Uterus (tissue), 3 donors: ENCODE measurements at regions not wholly inside any gene's neighbourhood (a gene's known extent, or its start where the extent isn't known, plus 50 kb on each side); places are given as distances from the start of the nearest gene placed in this dataset.

Source experiments
- DNase-seq, 2 donors: peaks; one replicate each; pipeline ENCODE4 v3.0.0-alpha.2; 2019 to 2020
- H3K27ac ChIP-seq, 2 donors: fragments of 200-600 bp; sonication (generic); 1 replicate in 1 of 2; 2 replicates in 1 of 2; pipeline ENCODE4 v1.5.1; 2016 to 2018
- H3K27me3 ChIP-seq, 2 donors: fragments of 200-600 bp; sonication (generic); one replicate each; pipeline ENCODE4 v1.5.1; 2018 to 2019; ENCODE audit warnings: control low read depth in 1 of 2
- H3K36me3 ChIP-seq, 2 donors: fragments of 200-600 bp; sonication (generic); one replicate each; pipeline ENCODE4 v1.5.1; 2019; ENCODE audit warnings: control low read depth in 1 of 2
- H3K4me1 ChIP-seq, 2 donors: fragments of 200-600 bp; sonication (generic); one replicate each; pipeline ENCODE4 v1.5.1; 2018 to 2019; ENCODE audit warnings: control low read depth in 1 of 2
- H3K4me3 ChIP-seq, 2 donors: fragments of 200-600 bp; sonication (generic); 1 replicate in 1 of 2; 2 replicates in 1 of 2; pipeline ENCODE4 v1.5.1; 2018 to 2019; ENCODE audit warnings: mild to moderate bottlenecking in 1 of 2
- H3K9me3 ChIP-seq, 2 donors: fragments of 200-600 bp; sonication (generic); one replicate each; pipeline ENCODE4 v1.5.1; 2019; ENCODE audit warnings: control low read depth in 1 of 2
- POLR2A ChIP-seq, 2 donors: fragments of 450-650 bp; IDR thresholded peaks; one replicate each; pipeline ENCODE4 v1.6.1; 2016; ENCODE audit warnings: antibody characterized with exemption in 2 of 2, mild to moderate bottlenecking in 1 of 2, moderate library complexity in 1 of 2
- intact Hi-C: fragments of 100-400 bp; cut with DNase I; formaldehyde crosslinking; loops from one replicate; pipeline ENCODE4 v1.15.1; 2023; ENCODE audit warnings: low total_unique reads
- TF ChIP-seq, protein P1 (sequence below), 4 experiments: fragments of 200-600 bp in 2 of 4; fragments of 450-650 bp in 2 of 4; sonication (generic) in 2 of 4; IDR thresholded peaks; one replicate each; pipeline ENCODE4 v1.5.1; 2016 to 2019; ENCODE audit warnings: antibody characterized with exemption in 4 of 4, mild to moderate bottlenecking in 2 of 4, moderate library complexity in 1 of 4
- donor health status: DM: yes; HTN: yes; CAD: no.

DNA sequence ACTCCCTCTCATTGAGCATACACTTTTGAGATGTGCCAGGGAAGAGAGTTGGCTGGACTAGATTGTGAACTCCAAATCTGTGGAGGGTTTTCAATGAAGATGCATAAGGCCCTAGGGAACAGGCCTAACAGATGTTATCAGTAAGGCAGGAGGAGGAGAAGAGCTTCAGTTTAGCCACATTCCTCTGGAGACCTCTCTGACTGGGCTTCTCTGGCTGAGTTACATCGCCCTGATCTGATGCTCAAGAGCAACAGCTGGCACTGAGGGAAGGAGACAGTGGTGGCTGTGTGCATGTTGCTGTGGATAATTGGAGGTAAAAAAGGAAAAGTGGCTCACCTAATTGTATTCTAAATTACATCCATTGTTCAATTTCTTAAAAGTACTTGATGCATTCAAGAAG lies 206.4 kb upstream of the CFAP20DC start:
- H3K36me3 ChIP-seq, result no peaks in the 10 kb centered on the region
- DNase-seq, result no peak
- no peaks in the 10 kb centered on the region for H3K4me1 ChIP-seq
- intact Hi-C loops, result no loop called here
- no peaks in the 10 kb centered on the region for H3K9me3 ChIP-seq
- no peaks in the 10 kb centered on the region for H3K27me3 ChIP-seq
- no peak overlapping the region for H3K27ac ChIP-seq
- no peak overlapping the region for H3K4me3 ChIP-seq
- TF ChIP-seq, protein P1, sequence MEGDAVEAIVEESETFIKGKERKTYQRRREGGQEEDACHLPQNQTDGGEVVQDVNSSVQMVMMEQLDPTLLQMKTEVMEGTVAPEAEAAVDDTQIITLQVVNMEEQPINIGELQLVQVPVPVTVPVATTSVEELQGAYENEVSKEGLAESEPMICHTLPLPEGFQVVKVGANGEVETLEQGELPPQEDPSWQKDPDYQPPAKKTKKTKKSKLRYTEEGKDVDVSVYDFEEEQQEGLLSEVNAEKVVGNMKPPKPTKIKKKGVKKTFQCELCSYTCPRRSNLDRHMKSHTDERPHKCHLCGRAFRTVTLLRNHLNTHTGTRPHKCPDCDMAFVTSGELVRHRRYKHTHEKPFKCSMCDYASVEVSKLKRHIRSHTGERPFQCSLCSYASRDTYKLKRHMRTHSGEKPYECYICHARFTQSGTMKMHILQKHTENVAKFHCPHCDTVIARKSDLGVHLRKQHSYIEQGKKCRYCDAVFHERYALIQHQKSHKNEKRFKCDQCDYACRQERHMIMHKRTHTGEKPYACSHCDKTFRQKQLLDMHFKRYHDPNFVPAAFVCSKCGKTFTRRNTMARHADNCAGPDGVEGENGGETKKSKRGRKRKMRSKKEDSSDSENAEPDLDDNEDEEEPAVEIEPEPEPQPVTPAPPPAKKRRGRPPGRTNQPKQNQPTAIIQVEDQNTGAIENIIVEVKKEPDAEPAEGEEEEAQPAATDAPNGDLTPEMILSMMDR (IDR thresholded peaks at IDR 0.05), result no peak
- no peak for TF ChIP-seq POLR2A (IDR thresholded peaks at IDR 0.05)

DNA sequence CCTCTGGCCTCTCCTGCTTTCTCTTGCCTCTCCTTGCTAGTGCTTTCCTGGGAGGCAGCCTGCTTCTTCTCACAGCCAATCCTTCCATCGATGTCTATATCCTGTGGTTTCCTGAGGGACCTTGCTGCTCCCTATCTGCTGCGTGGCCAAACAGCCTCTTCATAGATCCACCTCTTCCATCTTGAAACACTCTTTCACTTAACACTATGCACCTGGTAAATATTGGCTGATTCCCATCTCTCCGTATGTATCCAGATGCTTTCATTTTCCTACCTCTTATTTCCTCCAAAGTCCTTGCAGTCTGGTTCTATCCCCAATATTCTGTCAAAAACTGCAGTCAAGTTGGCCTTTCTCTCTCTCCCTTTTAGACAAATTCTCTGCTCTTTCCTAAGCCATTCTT lies 205.2 kb upstream of the CFAP20DC start:
- Histone ChIP-seq H3K9me3 (no peaks in the 10 kb centered on the region), H3K36me3 (no peaks in the 10 kb centered on the region), H3K27me3 (no peaks in the 10 kb centered on the region), H3K4me1 (no peaks in the 10 kb centered on the region), H3K4me3 (no peak overlapping the region), H3K27ac (no peak overlapping the region)
- intact Hi-C loops, result no loop called here
- TF ChIP-seq, protein P1 (IDR thresholded peaks at IDR 0.05), result no peak
- no peak for TF ChIP-seq POLR2A (IDR thresholded peaks at IDR 0.05)
- no peak for DNase-seq

DNA sequence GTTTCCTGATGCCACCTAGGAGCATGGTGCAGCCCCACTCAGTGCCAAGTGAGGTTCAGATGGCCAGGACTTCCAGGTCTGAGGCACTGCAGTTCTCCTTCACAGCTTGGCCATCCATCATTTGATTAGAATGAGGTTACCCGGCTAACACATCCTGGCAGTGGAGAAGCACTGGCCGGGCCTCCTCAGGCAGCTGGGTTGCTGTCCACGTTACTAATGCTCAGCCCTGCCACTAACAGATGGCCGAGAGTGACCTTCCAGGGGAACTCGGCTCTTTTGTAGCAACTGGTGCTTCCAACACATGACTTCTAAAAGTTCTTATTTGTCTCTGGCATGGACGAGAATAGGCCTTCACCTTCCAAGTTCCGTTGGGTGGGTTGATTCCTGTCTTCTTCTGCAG lies 204.6 kb upstream of the CFAP20DC start:
- Histone ChIP-seq H3K27ac (no peak overlapping the region), H3K36me3 (no peaks in the 10 kb centered on the region), H3K9me3 (no peaks in the 10 kb centered on the region), H3K27me3 (no peaks in the 10 kb centered on the region), H3K4me3 (no peak overlapping the region), H3K4me1 (no peaks in the 10 kb centered on the region)
- intact Hi-C loops, result no loop called here
- no peak for DNase-seq
- no peak for TF ChIP-seq POLR2A (IDR thresholded peaks at IDR 0.05)
- TF ChIP-seq, protein P1 (IDR thresholded peaks at IDR 0.05), result no peak

DNA sequence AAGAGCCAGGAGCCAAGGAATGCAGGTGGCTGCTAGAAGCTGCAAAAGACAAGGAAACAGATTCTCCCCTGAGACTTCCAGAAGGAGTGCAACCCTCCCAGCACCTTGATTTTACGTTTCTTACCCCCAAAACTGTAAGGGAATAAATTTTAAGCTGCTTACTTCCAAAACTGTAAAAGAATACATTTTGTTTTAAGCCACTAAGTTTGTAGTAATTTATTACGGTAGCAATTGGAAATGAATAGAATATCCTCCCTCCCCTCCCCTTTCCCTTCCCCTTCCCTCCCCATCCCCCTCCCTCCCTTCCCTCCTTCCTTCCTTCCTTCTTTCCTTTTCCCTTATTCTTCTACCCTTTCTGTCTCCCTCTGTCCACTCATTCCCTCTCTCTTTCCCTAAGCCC lies 203.7 kb upstream of the CFAP20DC start:
- no peak for DNase-seq
- Histone ChIP-seq H3K4me1 (no peaks in the 10 kb centered on the region), H3K9me3 (no peaks in the 10 kb centered on the region), H3K36me3 (no peaks in the 10 kb centered on the region), H3K27me3 (no peaks in the 10 kb centered on the region), H3K27ac (no peak overlapping the region), H3K4me3 (no peak overlapping the region)
- intact Hi-C loops, result no loop called here
- no peak for TF ChIP-seq POLR2A (IDR thresholded peaks at IDR 0.05)
- TF ChIP-seq, protein P1 (IDR thresholded peaks at IDR 0.05), result no peak

DNA sequence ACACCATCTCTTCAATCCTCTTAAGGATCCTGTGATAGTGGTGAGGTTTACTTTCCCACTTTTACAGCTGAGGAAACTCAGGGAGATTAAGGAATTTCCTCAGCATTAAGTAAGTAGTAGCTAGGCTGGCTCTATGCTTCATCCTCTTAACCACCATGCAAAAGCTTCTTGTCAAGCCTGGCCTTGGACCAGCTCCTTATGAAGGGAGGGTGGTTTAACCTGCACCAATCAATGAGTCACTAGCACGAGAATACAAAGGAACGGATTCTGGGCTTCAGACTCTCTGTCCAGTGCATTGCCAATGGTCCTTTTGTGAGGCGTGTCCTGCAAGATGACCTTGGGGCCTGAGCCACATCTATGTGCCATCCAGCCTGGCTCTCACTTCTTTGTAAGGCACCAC lies 202.0 kb upstream of the CFAP20DC start:
- Histone ChIP-seq H3K27me3 (no peaks in the 10 kb centered on the region), H3K4me1 (no peaks in the 10 kb centered on the region), H3K9me3 (no peaks in the 10 kb centered on the region), H3K27ac (no peak overlapping the region), H3K36me3 (no peaks in the 10 kb centered on the region), H3K4me3 (no peak overlapping the region)
- no peak for DNase-seq
- intact Hi-C loops, result no loop called here
- TF ChIP-seq POLR2A (IDR thresholded peaks at IDR 0.05), result no peak
- TF ChIP-seq, protein P1 (IDR thresholded peaks at IDR 0.05), result no peak
